Natural killer cell (primary cell): ENCODE measurements at regions not wholly inside any gene's neighbourhood (a gene's known extent, or its start where the extent isn't known, plus 50 kb on each side); places are given as distances from the start of the nearest gene placed in this dataset.

Source experiments
- ATAC-seq, 3 donors: fragments of 150-1000 bp in 2 of 3; fragments of 200-7000 bp in 1 of 3; cut with Tn5 transposase; 1 replicate in 1 of 3; 2 replicates in 2 of 3; pipeline ENCODE4 v1.10.0; 2021; ENCODE audit warnings: mild to moderate bottlenecking in 2 of 3, moderate library complexity in 2 of 3
- DNase-seq, 2 donors: peaks; one replicate each; pipeline versions ENCODE4 v3.0.0 to v3.0.0-alpha.2; 2013 to 2021; ENCODE audit warnings: mixed read lengths in 1 of 2
- H3K27ac ChIP-seq: one replicate; pipeline ENCODE4 v1.5.1; 2013; ENCODE audit warnings: mild to moderate bottlenecking, low read length
- H3K27me3 ChIP-seq: one replicate; pipeline ENCODE4 v1.6.1; 2013; ENCODE audit warnings: low read length; ENCODE audit not compliant: control insufficient read depth, insufficient read depth
- H3K36me3 ChIP-seq: one replicate; pipeline ENCODE4 v1.6.1; 2013; ENCODE audit warnings: low read length; ENCODE audit not compliant: control insufficient read depth, insufficient read depth
- H3K4me1 ChIP-seq: one replicate; pipeline ENCODE4 v1.6.1; 2013; ENCODE audit warnings: low read length; ENCODE audit not compliant: control insufficient read depth, insufficient read depth
- H3K4me3 ChIP-seq: one replicate; pipeline ENCODE4 v1.5.1; 2013; ENCODE audit warnings: low read length
- H3K9me3 ChIP-seq: one replicate; pipeline ENCODE4 v1.6.1; 2013; ENCODE audit warnings: low read length; ENCODE audit not compliant: control insufficient read depth, insufficient read depth
- H3K27ac Mint-ChIP-seq, 2 donors: one replicate each; pipeline ENCODE4 v1.8.0; 2022; ENCODE audit warnings: mild to moderate bottlenecking in 2 of 2, mixed read lengths in 2 of 2, moderate library complexity in 1 of 2
- H3K27me3 Mint-ChIP-seq, 2 donors: one replicate each; pipeline ENCODE4 v1.8.0; 2022; ENCODE audit warnings: low read depth in 2 of 2, mixed read lengths in 2 of 2
- H3K36me3 Mint-ChIP-seq: one replicate; pipeline ENCODE4 v1.8.0; 2022; ENCODE audit warnings: mixed read lengths
- H3K4me1 Mint-ChIP-seq, 2 donors: one replicate each; pipeline ENCODE4 v1.8.0; 2022; ENCODE audit warnings: mixed read lengths in 2 of 2
- H3K4me3 Mint-ChIP-seq: one replicate; pipeline ENCODE4 v1.8.0; 2022; ENCODE audit warnings: mild to moderate bottlenecking, moderate library complexity, mixed read lengths
- H3K9me3 Mint-ChIP-seq, 2 donors: one replicate each; pipeline ENCODE4 v1.8.0; 2022; ENCODE audit warnings: mixed read lengths in 2 of 2
- CTCF ChIP-seq: fragments of 200-600 bp; IDR thresholded peaks from one replicate; pipeline ENCODE4 v1.8.0; 2022; ENCODE audit warnings: antibody characterized with exemption
- WGBS: methylation state at CpG from one replicate; pipeline ENCODE4 v1.1.7; 2013; ENCODE audit warnings: missing lambda C conversion rate; ENCODE audit not compliant: insufficient coverage; 5-methylcytosine and 5-hydroxymethylcytosine counted together
- intact Hi-C: fragments of 100-400 bp; cut with micrococcal nuclease; formaldehyde crosslinking; loops from one replicate; pipeline ENCODE4 v1.14.2; 2022

- H3K27ac Mint-ChIP-seq = no peak overlapping the region
These were observed 628.2 kb downstream of the CDH26 start for GRCh38 chr20:60586269-60587050.

GRCh38 chr20:60587986-60588385 is 629.8 kb downstream of the CDH26 start:
- H3K4me1 Mint-ChIP-seq = no peaks in the 10 kb centered on the region
- no peaks in the 10 kb centered on the region for H3K36me3 ChIP-seq
- H3K4me1 ChIP-seq = no peaks in the 10 kb centered on the region
- DNase-seq (no peak), ATAC-seq (no peak)
- no peak overlapping the region for H3K27ac ChIP-seq
- no peaks in the 10 kb centered on the region for H3K9me3 ChIP-seq
- no peaks in the 10 kb centered on the region for H3K9me3 Mint-ChIP-seq
- H3K4me3 Mint-ChIP-seq = no peak overlapping the region
- H3K27me3 Mint-ChIP-seq = peaks cover 14 to 32% of the 10 kb centered on the region in 2 donors
- H3K4me3 ChIP-seq = no peak overlapping the region
- H3K36me3 Mint-ChIP-seq = no peaks in the 10 kb centered on the region
- 62% methylated on average over 2 of the region's 4 CpGs for WGBS
- no peak for TF ChIP-seq CTCF
- intact Hi-C loops = no loop called here
- H3K27me3 ChIP-seq = no peaks in the 10 kb centered on the region
- no peak overlapping the region for H3K27ac Mint-ChIP-seq

More at GRCh38 chr20:60586269-60587050, 628.2 kb downstream of the CDH26 start:
- Mint-ChIP-seq H3K4me3 (no peak overlapping the region), H3K4me1 (no peaks in the 10 kb centered on the region), H3K36me3 (no peaks in the 10 kb centered on the region), H3K9me3 (no peaks in the 10 kb centered on the region), H3K27me3 (peaks cover 12 to 31% of the 10 kb centered on the region in 2 donors)
- intact Hi-C loops = no loop called here
- Histone ChIP-seq H3K4me3 (no peak overlapping the region), H3K4me1 (no peaks in the 10 kb centered on the region), H3K27ac (no peak overlapping the region), H3K27me3 (no peaks in the 10 kb centered on the region), H3K9me3 (no peaks in the 10 kb centered on the region), H3K36me3 (no peaks in the 10 kb centered on the region)
- DNase-seq = no peak
- no peak for ATAC-seq
- TF ChIP-seq CTCF = no peak
- 65% methylated on average over 11 of the region's 11 CpGs for WGBS

- Mint-ChIP-seq H3K36me3 (no peaks in the 10 kb centered on the region), H3K4me3 (no peak overlapping the region), H3K9me3 (no peaks in the 10 kb centered on the region), H3K27ac (no peak overlapping the region), H3K27me3 (peaks cover 10 to 32% of the 10 kb centered on the region in 2 donors), H3K4me1 (no peaks in the 10 kb centered on the region)
- H3K36me3 ChIP-seq = no peaks in the 10 kb centered on the region
- H3K4me3 ChIP-seq = no peak overlapping the region
- ATAC-seq = no peak
- intact Hi-C loops = no loop called here
- 33% methylated on average over 3 of the region's 3 CpGs for WGBS
- H3K9me3 ChIP-seq = no peaks in the 10 kb centered on the region
- no peaks in the 10 kb centered on the region for H3K4me1 ChIP-seq
- H3K27ac ChIP-seq = no peak overlapping the region
- DNase-seq = no peak
- TF ChIP-seq CTCF = no peak
- no peaks in the 10 kb centered on the region for H3K27me3 ChIP-seq
These were observed 631.4 kb downstream of the CDH26 start for GRCh38 chr20:60589623-60590022.
